Lower lobe of right lung (tissue), 2 donors: ENCODE measurements at regions not wholly inside any gene's neighbourhood (a gene's known extent, or its start where the extent isn't known, plus 50 kb on each side); places are given as distances from the start of the nearest gene placed in this dataset.

Experiments
- ATAC-seq, 2 donors: fragments of 200-7000 bp; cut with Tn5 transposase; one replicate each; pipeline ENCODE4 v1.9.1; 2020 to 2022; ENCODE audit warnings: mild to moderate bottlenecking in 2 of 2, moderate library complexity in 2 of 2
- DNase-seq: peaks from one replicate; pipeline ENCODE4 v3.0.0-alpha.2; 2020
- H3K27ac ChIP-seq: fragments of 200-600 bp; one replicate; pipeline ENCODE4 v1.8.0; 2022
- H3K27me3 ChIP-seq: fragments of 200-600 bp; one replicate; pipeline ENCODE4 v1.8.0; 2022; ENCODE audit warnings: low read depth
- H3K36me3 ChIP-seq: fragments of 200-600 bp; one replicate; pipeline ENCODE4 v1.8.0; 2022; ENCODE audit warnings: mild to moderate bottlenecking
- H3K4me1 ChIP-seq: fragments of 200-600 bp; one replicate; pipeline ENCODE4 v1.8.0; 2022
- H3K4me3 ChIP-seq: fragments of 200-600 bp; one replicate; pipeline ENCODE4 v1.8.0; 2022; ENCODE audit warnings: mild to moderate bottlenecking
- H3K9me3 ChIP-seq: fragments of 200-600 bp; one replicate; pipeline ENCODE4 v1.8.0; 2022
- CTCF ChIP-seq: fragments of 200-600 bp; IDR thresholded peaks from one replicate; pipeline ENCODE4 v1.8.0; 2022; ENCODE audit warnings: antibody characterized with exemption, mild to moderate bottlenecking
- intact Hi-C: fragments of 100-400 bp; cut with DNase I; formaldehyde crosslinking; loops from one replicate; pipeline ENCODE4 v1.11.0; 2022
- donor health status: DM: no; HTN: yes; CAD: no; lungs with severe emphysema.

DNA sequence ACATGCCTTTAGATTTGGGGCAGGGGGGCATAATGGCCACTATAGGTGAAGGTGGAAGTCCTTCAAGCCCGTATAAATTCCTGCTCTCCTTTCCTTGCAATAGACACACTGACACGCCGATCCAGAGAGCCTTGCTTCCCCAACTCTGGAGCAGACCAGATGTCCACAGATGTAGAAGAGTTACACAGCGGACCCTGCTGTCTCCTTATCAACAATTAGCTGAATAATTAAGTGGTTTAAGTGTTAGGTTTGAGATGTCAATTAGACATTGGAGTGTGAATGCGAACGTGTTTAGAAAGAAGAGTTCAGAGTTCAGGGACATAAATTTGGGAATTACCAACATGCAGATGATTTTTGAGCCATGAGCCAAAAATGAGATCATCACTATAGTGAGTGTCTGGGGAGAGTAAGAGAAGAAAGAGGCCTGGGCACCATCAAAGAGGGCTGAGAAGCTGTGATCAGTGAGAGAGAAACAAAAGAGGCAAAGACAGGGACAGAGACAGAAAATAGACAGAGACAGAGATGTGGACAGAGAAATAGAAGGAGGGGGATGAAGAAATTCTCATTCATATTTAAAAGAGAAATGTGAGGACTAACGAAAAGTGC lies 734.4 kb upstream of the ADAMTS16 start:
- DNase-seq (no peak), ATAC-seq (no peak)
- TF ChIP-seq CTCF = no peak
- H3K36me3 ChIP-seq = no peaks in the 10 kb centered on the region
- no peaks in the 10 kb centered on the region for H3K9me3 ChIP-seq
- no peak overlapping the region for H3K27ac ChIP-seq
- no peaks in the 10 kb centered on the region for H3K4me1 ChIP-seq
- H3K27me3 ChIP-seq = no peaks in the 10 kb centered on the region
- H3K4me3 ChIP-seq = no peak overlapping the region
- intact Hi-C loops = no loop called here

- H3K36me3 ChIP-seq = no peaks in the 10 kb centered on the region
- no peaks in the 10 kb centered on the region for H3K27me3 ChIP-seq
- TF ChIP-seq CTCF = no peak
- H3K4me3 ChIP-seq = no peak overlapping the region
- no peaks in the 10 kb centered on the region for H3K9me3 ChIP-seq
- intact Hi-C loops = no loop called here
- H3K27ac ChIP-seq = no peak overlapping the region
- DNase-seq = no peak
- ATAC-seq = no peak
- H3K4me1 ChIP-seq = no peaks in the 10 kb centered on the region
These were observed 730.0 kb upstream of the ADAMTS16 start for GRCh38 chr5:4410151-4410550.

GRCh38 chr5:4411664-4412063 lies 728.5 kb upstream of the ADAMTS16 start:
- Histone ChIP-seq H3K9me3 (no peaks in the 10 kb centered on the region), H3K27ac (no peak overlapping the region), H3K27me3 (no peaks in the 10 kb centered on the region), H3K4me3 (no peak overlapping the region), H3K36me3 (no peaks in the 10 kb centered on the region), H3K4me1 (no peaks in the 10 kb centered on the region)
- ATAC-seq = no peak
- TF ChIP-seq CTCF = no peak
- no peak for DNase-seq
- intact Hi-C loops = no loop called here

DNA sequence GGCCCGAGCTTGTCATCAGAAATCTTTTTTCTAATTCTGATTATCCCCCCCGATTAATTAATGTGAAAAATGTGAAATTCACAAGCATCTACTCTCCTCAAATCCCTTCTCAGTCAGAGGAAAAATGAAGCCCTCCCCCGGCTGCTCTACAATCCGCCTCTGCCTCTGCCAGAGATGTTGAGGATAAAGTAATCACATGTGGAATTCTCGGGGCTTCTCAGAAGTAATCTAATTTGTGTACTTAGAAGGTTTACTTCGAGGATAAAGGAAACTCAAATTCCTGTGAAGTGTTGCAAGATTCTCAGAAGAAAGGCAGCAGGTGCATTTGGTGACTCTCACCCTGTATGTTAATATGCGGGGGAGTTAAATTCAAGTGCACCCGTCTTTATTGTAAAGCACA lies 726.1 kb upstream of the ADAMTS16 start:
- ATAC-seq = no peak
- Histone ChIP-seq H3K4me1 (no peaks in the 10 kb centered on the region), H3K9me3 (no peaks in the 10 kb centered on the region), H3K27ac (no peak overlapping the region), H3K4me3 (no peak overlapping the region), H3K36me3 (no peaks in the 10 kb centered on the region), H3K27me3 (no peaks in the 10 kb centered on the region)
- no peak for TF ChIP-seq CTCF
- intact Hi-C loops = no loop called here
- no peak for DNase-seq

GRCh38 chr5:4418084-4418483 lies 722.0 kb upstream of the ADAMTS16 start:
- Histone ChIP-seq H3K27me3 (no peaks in the 10 kb centered on the region), H3K9me3 (no peaks in the 10 kb centered on the region), H3K4me3 (no peak overlapping the region), H3K36me3 (no peaks in the 10 kb centered on the region), H3K4me1 (no peaks in the 10 kb centered on the region), H3K27ac (no peak overlapping the region)
- intact Hi-C loops = no loop called here
- ATAC-seq (no peak), DNase-seq (no peak)
- TF ChIP-seq CTCF = no peak

- intact Hi-C loops = no loop called here
- Histone ChIP-seq H3K4me3 (no peak overlapping the region), H3K4me1 (no peaks in the 10 kb centered on the region), H3K27me3 (no peaks in the 10 kb centered on the region), H3K27ac (no peak overlapping the region), H3K9me3 (no peaks in the 10 kb centered on the region), H3K36me3 (no peaks in the 10 kb centered on the region)
- ATAC-seq (no peak), DNase-seq (no peak)
- no peak for TF ChIP-seq CTCF
These were observed 720.8 kb upstream of the ADAMTS16 start for GRCh38 chr5:4419281-4419680.
